ENCODE measurements at regions not wholly inside any gene's neighbourhood (a gene's known extent, or its start where the extent isn't known, plus 50 kb on each side); places are given as distances from the start of the nearest gene placed in this dataset.

GRCh38 chr11:127507851-127508250, 507.3 kb upstream of the KIRREL3 start:
- no peaks in the 10 kb centered on the region for H3K9me3 ChIP-seq (ENCODE audit: low read length)
- no peak overlapping the region for H2AFZ ChIP-seq (ENCODE audit: low read depth, low read length)
- no peak for TF ChIP-seq RAD21 (conservative IDR thresholded peaks at IDR 0.05)
- TF ChIP-seq POLR2AphosphoS5 (IDR thresholded peaks at IDR 0.05), result no peak
- TF ChIP-seq EZH2 (IDR thresholded peaks at IDR 0.05; ENCODE audit: borderline replicate concordance, insufficient read depth, low read length, poor library complexity, severe bottlenecking), result no peak
- TF ChIP-seq SMC3 (conservative IDR thresholded peaks at IDR 0.05; ENCODE audit: poor library complexity), result no peak
- TF ChIP-seq, protein P1, sequence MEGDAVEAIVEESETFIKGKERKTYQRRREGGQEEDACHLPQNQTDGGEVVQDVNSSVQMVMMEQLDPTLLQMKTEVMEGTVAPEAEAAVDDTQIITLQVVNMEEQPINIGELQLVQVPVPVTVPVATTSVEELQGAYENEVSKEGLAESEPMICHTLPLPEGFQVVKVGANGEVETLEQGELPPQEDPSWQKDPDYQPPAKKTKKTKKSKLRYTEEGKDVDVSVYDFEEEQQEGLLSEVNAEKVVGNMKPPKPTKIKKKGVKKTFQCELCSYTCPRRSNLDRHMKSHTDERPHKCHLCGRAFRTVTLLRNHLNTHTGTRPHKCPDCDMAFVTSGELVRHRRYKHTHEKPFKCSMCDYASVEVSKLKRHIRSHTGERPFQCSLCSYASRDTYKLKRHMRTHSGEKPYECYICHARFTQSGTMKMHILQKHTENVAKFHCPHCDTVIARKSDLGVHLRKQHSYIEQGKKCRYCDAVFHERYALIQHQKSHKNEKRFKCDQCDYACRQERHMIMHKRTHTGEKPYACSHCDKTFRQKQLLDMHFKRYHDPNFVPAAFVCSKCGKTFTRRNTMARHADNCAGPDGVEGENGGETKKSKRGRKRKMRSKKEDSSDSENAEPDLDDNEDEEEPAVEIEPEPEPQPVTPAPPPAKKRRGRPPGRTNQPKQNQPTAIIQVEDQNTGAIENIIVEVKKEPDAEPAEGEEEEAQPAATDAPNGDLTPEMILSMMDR (IDR thresholded peaks at IDR 0.05; ENCODE audit: poor library complexity, severe bottlenecking), result no peak
- no peak for TF ChIP-seq TAF1 (IDR thresholded peaks at IDR 0.05; ENCODE audit: low read depth)
- TF ChIP-seq EP300 (conservative IDR thresholded peaks at IDR 0.05; ENCODE audit: poor library complexity, severe bottlenecking), result no peak
- TF ChIP-seq, protein P2, sequence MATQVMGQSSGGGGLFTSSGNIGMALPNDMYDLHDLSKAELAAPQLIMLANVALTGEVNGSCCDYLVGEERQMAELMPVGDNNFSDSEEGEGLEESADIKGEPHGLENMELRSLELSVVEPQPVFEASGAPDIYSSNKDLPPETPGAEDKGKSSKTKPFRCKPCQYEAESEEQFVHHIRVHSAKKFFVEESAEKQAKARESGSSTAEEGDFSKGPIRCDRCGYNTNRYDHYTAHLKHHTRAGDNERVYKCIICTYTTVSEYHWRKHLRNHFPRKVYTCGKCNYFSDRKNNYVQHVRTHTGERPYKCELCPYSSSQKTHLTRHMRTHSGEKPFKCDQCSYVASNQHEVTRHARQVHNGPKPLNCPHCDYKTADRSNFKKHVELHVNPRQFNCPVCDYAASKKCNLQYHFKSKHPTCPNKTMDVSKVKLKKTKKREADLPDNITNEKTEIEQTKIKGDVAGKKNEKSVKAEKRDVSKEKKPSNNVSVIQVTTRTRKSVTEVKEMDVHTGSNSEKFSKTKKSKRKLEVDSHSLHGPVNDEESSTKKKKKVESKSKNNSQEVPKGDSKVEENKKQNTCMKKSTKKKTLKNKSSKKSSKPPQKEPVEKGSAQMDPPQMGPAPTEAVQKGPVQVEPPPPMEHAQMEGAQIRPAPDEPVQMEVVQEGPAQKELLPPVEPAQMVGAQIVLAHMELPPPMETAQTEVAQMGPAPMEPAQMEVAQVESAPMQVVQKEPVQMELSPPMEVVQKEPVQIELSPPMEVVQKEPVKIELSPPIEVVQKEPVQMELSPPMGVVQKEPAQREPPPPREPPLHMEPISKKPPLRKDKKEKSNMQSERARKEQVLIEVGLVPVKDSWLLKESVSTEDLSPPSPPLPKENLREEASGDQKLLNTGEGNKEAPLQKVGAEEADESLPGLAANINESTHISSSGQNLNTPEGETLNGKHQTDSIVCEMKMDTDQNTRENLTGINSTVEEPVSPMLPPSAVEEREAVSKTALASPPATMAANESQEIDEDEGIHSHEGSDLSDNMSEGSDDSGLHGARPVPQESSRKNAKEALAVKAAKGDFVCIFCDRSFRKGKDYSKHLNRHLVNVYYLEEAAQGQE (IDR thresholded peaks at IDR 0.05; ENCODE audit: borderline replicate concordance), result no peak
- TF ChIP-seq MXI1 (conservative IDR thresholded peaks at IDR 0.05; ENCODE audit: poor library complexity, severe bottlenecking), result no peak
- H3K27ac ChIP-seq (ENCODE audit: low read length), result no peak overlapping the region
- no peaks in the 10 kb centered on the region for H3F3A ChIP-seq (ENCODE audit: insufficient read depth, low read length, poor library complexity, severe bottlenecking)
- H3K9me2 ChIP-seq (ENCODE audit: insufficient read depth, low read length), result no peaks in the 10 kb centered on the region
- H3K4me3 ChIP-seq (ENCODE audit: low read length), result no peak overlapping the region
- no peaks in the 10 kb centered on the region for H4K20me1 ChIP-seq (ENCODE audit: insufficient read depth)
- H3K36me3 ChIP-seq (ENCODE audit: insufficient read depth, low read length), result no peaks in the 10 kb centered on the region
- no peak overlapping the region for H3K9ac ChIP-seq (ENCODE audit: low read length)
- H3K79me2 ChIP-seq (replicated peaks; ENCODE audit: insufficient read depth, low read length), result no peaks in the 10 kb centered on the region
- no peaks in the 10 kb centered on the region for H3K27me3 ChIP-seq (ENCODE audit: insufficient read depth, low read depth, low read length)
- H3K4me2 ChIP-seq (ENCODE audit: low read length), result no peak overlapping the region

GRCh38 chr11:127506647-127507046, 506.1 kb upstream of the KIRREL3 start:
- Histone ChIP-seq H3K27me3 (ENCODE audit: insufficient read depth, low read depth, low read length) (no peaks in the 10 kb centered on the region), H3K79me2 (replicated peaks; ENCODE audit: insufficient read depth, low read length) (no peaks in the 10 kb centered on the region), H3K9ac (ENCODE audit: low read length) (no peak overlapping the region), H4K20me1 (ENCODE audit: insufficient read depth) (no peaks in the 10 kb centered on the region), H3K4me3 (ENCODE audit: low read length) (no peak overlapping the region), H2AFZ (ENCODE audit: low read depth, low read length) (no peak overlapping the region), H3K9me3 (ENCODE audit: low read length) (no peaks in the 10 kb centered on the region), H3K27ac (ENCODE audit: low read length) (no peak overlapping the region), H3K4me2 (ENCODE audit: low read length) (no peak overlapping the region), H3K36me3 (ENCODE audit: insufficient read depth, low read length) (no peaks in the 10 kb centered on the region), H3K9me2 (ENCODE audit: insufficient read depth, low read length) (no peaks in the 10 kb centered on the region), H3F3A (ENCODE audit: insufficient read depth, low read length, poor library complexity, severe bottlenecking) (no peaks in the 10 kb centered on the region)
- TF ChIP-seq, protein P1 (IDR thresholded peaks at IDR 0.05; ENCODE audit: poor library complexity, severe bottlenecking), result no peak
